ENCODE measurements at regions not wholly inside any gene's neighbourhood (a gene's known extent, or its start where the extent isn't known, plus 50 kb on each side); places are given as distances from the start of the nearest gene placed in this dataset.

DNA sequence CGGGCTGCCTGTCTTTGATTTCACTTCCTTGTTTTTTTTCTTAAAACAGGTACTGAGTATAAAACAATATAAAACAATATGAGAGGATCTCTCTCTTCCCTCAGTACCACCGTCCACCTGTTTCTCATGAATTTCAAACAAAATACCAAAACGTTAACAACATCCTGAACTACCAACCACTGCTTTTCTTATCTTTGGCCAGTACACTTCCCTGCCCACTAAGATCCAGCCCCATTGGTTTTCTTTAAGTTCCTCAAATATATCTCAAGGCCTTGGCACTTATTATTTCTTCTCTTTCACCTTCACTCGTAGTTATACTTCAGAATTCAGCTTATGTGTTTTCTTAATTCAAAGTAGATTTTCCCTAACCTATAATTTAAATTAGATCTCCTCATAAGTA, 370.2 kb upstream of the GRIA3 start:
- intact Hi-C loops (cut with micrococcal nuclease), result no loop called here
- no peaks in the 10 kb centered on the region for H3K9me3 ChIP-seq (replicated peaks)
- no peak overlapping the region for H3K27ac ChIP-seq (replicated peaks)
- no peak for DNase-seq
- no peaks in the 10 kb centered on the region for H3K27me3 ChIP-seq (ENCODE audit: low read depth)
- TF ChIP-seq, protein P1, sequence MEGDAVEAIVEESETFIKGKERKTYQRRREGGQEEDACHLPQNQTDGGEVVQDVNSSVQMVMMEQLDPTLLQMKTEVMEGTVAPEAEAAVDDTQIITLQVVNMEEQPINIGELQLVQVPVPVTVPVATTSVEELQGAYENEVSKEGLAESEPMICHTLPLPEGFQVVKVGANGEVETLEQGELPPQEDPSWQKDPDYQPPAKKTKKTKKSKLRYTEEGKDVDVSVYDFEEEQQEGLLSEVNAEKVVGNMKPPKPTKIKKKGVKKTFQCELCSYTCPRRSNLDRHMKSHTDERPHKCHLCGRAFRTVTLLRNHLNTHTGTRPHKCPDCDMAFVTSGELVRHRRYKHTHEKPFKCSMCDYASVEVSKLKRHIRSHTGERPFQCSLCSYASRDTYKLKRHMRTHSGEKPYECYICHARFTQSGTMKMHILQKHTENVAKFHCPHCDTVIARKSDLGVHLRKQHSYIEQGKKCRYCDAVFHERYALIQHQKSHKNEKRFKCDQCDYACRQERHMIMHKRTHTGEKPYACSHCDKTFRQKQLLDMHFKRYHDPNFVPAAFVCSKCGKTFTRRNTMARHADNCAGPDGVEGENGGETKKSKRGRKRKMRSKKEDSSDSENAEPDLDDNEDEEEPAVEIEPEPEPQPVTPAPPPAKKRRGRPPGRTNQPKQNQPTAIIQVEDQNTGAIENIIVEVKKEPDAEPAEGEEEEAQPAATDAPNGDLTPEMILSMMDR (IDR thresholded peaks at IDR 0.05; ENCODE audit: borderline replicate concordance), result no peak
- H3K4me3 ChIP-seq, result no peak overlapping the region
- no peaks in the 10 kb centered on the region for H3K4me1 ChIP-seq
- H3K36me3 ChIP-seq, result no peaks in the 10 kb centered on the region

DNA sequence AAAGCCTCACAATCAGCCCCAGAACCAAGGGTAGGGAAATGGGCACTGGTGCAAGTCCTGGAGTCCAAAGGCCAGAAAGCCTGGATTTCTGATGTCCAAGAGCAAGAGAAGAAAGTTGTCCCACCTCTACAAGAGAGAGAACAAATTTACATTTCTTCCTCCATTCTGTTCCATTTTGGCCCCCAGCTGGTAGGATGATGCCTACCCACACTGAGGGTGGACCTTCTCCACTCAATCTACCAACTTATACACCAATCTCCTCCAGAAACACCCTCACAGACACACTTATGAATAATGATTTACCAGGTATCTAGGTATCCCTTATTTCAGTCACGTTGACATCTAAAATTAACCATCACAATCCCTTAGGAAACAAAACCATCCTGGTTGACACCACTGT, 367.8 kb upstream of the GRIA3 start:
- TF ChIP-seq, protein P1 (IDR thresholded peaks at IDR 0.05; ENCODE audit: borderline replicate concordance), result no peak
- no peaks in the 10 kb centered on the region for H3K27me3 ChIP-seq (ENCODE audit: low read depth)
- no peaks in the 10 kb centered on the region for H3K36me3 ChIP-seq
- DNase-seq, result no peak
- H3K27ac ChIP-seq (replicated peaks), result no peak overlapping the region
- intact Hi-C loops (cut with micrococcal nuclease), result no loop called here
- H3K4me3 ChIP-seq, result no peak overlapping the region
- H3K9me3 ChIP-seq (replicated peaks), result no peaks in the 10 kb centered on the region
- H3K4me1 ChIP-seq, result no peaks in the 10 kb centered on the region

DNA sequence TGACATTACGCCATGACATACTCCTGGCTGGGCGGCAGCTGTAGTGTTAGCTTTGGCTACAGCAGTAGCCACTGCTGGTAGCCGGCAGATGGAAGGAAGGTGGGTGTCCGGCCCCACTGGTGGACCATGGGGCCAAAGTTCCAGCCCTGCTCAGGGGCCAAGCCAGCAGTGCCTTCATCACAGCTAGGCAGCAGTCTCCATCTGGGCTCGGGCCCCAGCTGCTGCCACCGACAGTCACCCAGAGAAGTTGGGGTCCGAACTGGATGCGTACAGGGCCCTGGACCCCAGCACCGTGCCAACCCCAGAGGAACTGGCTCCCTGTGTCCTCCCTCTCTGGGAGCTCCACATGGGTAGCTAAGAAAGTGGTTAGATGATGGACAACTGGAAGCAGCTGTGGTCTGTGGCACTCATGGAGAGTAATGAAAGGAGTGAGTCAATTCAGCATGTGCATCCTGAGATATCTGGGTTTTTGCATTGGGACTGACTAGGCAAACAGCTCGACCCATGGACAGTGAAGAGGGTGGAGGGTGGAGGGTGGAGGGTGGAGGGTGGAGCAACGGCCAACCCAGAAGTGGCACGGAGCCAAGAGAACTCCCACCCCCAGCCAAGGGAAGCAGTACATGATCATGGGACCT, 366.6 kb upstream of the GRIA3 start:
- Histone ChIP-seq H3K4me1 (no peaks in the 10 kb centered on the region), H3K36me3 (no peaks in the 10 kb centered on the region), H3K9me3 (replicated peaks) (no peaks in the 10 kb centered on the region), H3K27me3 (ENCODE audit: low read depth) (no peaks in the 10 kb centered on the region), H3K27ac (replicated peaks) (no peak overlapping the region), H3K4me3 (no peak overlapping the region)
- intact Hi-C loops (cut with micrococcal nuclease), result no loop called here
- no peak for DNase-seq
- TF ChIP-seq, protein P1 (IDR thresholded peaks at IDR 0.05; ENCODE audit: borderline replicate concordance), result no peak

DNA sequence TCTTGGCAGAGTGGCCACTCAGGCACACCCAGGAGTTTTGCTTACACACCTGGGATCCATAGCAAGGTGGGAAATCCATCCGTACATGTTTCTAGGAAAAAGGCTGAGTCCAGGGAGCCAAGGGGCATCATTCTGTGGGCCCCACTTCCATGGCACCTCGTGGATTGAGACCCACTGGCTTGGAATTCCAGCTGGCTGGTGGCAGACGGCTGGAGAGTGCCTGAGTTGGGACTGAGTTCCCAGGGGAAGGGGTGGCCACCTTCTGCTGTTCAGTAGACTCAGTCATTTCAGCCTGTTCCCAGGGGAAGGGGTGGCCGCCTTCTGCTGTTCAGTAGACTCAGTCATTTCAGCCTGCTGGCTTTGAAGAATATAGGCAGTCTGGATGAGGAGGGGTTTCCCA, 366.0 kb upstream of the GRIA3 start:
- Histone ChIP-seq H3K4me3 (no peak overlapping the region), H3K27me3 (ENCODE audit: low read depth) (no peaks in the 10 kb centered on the region), H3K9me3 (replicated peaks) (no peaks in the 10 kb centered on the region), H3K4me1 (no peaks in the 10 kb centered on the region), H3K36me3 (no peaks in the 10 kb centered on the region), H3K27ac (replicated peaks) (no peak overlapping the region)
- no peak for DNase-seq
- intact Hi-C loops (cut with micrococcal nuclease), result no loop called here
- TF ChIP-seq, protein P1 (IDR thresholded peaks at IDR 0.05; ENCODE audit: borderline replicate concordance), result no peak

DNA sequence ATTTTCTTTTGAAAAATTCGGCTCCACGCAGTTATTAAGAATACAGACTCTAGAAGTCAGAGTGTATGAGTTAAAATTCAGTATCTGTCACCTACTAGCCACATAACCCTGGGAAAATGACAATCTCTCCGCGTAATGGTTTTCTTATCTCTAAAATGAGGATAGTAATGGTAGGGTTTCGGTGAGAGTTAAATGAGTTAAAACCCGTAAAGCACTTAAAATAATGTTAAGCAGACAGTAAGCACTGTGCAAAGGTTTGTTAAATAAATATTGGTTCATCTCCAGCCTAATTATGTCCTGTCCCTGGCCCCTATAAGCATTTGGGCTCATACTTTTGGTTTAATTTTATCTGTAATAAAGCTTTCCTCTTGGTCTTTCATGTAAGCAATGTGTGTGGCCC, 350.8 kb upstream of the GRIA3 start:
- DNase-seq, result no peak

More for the DNA sequence above, 350.8 kb upstream of the GRIA3 start:
- Histone ChIP-seq H3K4me3 (no peak overlapping the region), H3K4me1 (no peaks in the 10 kb centered on the region), H3K27ac (replicated peaks) (no peak overlapping the region), H3K36me3 (no peaks in the 10 kb centered on the region), H3K27me3 (ENCODE audit: low read depth) (no peaks in the 10 kb centered on the region), H3K9me3 (replicated peaks) (peaks cover 5% of the 10 kb centered on the region)
- intact Hi-C loops (cut with micrococcal nuclease), result no loop called here
- TF ChIP-seq, protein P1 (IDR thresholded peaks at IDR 0.05; ENCODE audit: borderline replicate concordance), result no peak

Data from left ventricle myocardium inferior (tissue), 1 donor.